G401.6 (cell line): ENCODE measurements at regions not wholly inside any gene's neighbourhood (a gene's known extent, or its start where the extent isn't known, plus 50 kb on each side); places are given as distances from the start of the nearest gene placed in this dataset.
"Not testable (repeated sequence)": the region's sequence is repeated elsewhere in the genome, so short reads cannot be mapped to it uniquely, and the experiment has no call there.

Experiments
- FAIRE-seq: peaks from 2 replicates; lab custom pipeline; 2012; peaks lifted over from hg19 to GRCh38; lab: Jason Lieb, UNC

- no peak for FAIRE-seq
These were observed 454.9 kb downstream of the PRR16 start for GRCh38 chr5:120919017-120919416.

DNA sequence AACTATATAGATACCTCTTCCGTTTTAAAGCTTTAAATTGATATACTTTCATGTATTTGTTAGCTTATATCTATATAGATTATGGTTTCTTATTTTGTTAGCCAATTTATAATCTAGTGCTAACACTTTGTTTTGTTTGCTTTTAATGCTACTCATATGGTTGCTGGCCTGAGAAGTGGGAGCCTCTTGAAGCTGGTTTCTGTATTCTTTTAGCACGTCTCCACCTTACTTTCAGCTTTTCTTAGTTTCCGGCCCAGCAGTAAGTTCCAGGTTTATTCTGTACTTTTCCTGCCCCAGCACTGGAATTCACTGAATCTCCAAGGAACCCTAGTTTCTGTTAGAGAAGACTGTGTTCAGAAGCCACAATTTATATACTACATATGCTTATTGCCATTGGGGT is 458.9 kb downstream of the PRR16 start:
- FAIRE-seq = no peak

- FAIRE-seq = no peak
These were observed 462.4 kb downstream of the PRR16 start for GRCh38 chr5:120926471-120926870.

DNA sequence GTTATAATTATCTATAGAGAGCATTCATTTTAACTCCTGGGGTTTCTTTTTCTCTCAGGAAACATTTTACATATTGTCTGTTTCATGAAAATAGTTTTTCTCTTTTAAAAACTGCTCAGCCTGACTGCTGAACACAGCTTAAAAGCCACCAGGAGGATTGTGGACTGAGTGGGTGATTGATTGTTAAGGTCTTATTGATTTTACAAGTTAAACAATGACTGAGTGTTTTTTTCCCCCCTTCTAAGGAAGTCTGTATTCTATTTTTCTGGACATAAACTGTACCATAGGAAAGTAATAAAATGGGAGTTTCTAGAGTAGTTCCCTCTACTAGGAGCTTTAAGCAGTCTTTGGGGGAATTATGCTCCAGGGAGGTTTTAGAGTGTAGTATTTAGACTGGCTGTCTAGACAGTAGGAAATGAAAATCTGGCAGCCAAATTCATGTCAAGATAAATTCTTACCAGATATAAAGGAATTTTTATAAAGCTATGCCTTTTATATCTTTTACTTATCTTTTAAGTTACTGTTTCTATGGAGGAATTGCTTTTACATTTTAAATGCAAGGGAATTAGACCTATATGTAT is 463.9 kb downstream of the PRR16 start:
- FAIRE-seq = no peak

DNA sequence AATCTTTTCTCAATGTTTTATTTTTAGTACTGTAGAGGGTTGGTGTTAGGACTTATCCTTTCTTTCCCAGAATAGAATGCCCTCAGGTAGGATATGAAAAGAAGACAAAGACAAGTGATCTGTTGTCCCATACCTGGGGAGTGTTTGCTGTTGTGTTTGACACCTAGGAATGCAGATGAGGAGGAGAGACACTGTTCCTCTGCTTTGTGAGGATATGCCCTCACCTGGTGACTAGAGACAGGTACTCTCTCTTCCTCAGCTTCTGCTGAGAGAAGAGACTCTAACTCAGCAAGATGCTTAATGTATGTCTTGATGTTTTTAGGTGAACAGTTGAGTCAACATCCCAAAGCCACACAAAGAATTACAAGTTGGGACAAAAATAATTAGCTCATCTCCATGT is 468.4 kb downstream of the PRR16 start:
- no peak for FAIRE-seq

GRCh38 chr5:120934031-120934430 is 469.9 kb downstream of the PRR16 start:
- FAIRE-seq = no peak

- FAIRE-seq = no peak
These were observed 472.6 kb downstream of the PRR16 start for GRCh38 chr5:120936652-120937051.

- FAIRE-seq = no peak
These were observed 474.5 kb downstream of the PRR16 start for GRCh38 chr5:120938604-120939003.

- FAIRE-seq = no peak
These were observed 478.7 kb downstream of the PRR16 start for GRCh38 chr5:120942596-120943350.

- FAIRE-seq = not testable (repeated sequence)
These were observed 485.5 kb downstream of the PRR16 start for GRCh38 chr5:120949596-120949995.

DNA sequence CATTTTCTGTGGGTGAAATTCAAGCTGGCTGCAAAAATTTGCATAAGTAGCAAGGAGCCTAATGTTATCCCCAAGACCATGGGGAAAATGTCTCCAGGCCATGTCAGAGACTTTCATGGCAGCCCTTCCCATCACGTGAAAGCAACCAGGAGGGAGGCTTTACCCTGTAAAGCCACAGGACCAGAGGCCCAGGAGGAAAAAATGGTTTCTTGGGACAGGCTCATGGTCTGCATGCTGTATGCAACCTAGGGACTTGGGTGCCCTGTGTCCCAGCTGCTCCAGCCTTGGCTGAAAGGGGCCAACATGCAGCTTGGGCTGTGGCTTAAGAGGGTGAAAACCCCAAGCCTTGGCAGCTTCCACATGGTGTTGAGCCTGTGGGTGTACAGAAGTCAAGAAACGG is 489.3 kb downstream of the PRR16 start:
- FAIRE-seq = not testable (repeated sequence)

DNA sequence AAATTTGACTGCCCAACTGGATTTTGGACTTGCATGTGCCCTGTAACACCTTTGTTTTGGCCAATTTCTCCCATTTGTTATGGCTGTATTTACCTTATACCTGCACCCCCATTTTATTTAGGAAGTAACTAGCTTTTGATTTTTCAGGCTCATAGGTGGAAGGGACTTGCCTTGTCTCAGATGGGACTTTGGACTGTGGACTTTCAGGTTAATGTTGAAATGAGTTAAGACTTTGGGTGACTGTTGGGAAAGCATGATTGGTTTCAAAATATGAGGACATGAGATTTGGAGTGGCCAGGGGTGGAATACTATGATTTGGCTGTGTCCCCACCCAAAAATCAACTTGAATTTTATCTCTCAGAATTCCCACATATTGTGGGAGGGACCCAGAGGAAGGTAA is 490.2 kb downstream of the PRR16 start:
- FAIRE-seq = no peak

GRCh38 chr5:120955795-120956194 is 491.7 kb downstream of the PRR16 start:
- no peak for FAIRE-seq

DNA sequence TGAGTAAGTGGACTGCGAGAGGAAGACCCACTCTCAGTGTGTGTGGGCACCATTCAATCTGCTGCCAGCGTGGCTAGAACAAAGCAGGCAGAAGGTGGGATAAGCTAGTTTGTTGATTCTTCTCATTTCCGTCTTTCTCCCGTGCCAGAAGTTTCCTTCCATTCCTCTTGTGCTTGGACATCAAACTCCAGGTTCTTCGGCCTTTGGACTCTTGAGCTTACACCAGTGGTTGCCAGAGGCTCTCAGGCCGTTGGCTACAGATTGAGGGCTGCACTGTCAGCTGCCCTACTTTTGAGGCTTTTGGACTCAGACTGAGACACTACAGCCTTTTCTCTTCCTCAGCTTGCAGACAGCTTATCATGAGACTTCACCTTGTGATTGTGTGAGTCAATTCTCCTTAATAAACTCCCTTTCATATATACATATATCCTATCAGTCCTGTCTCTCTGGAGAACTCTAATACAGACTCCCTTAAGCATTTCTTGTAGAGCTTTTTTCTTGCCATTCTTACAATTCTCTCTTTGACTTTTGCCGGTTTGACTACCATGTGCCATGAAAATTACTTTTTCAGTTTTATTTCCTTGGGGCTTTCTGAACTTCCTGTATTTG is 494.9 kb downstream of the PRR16 start:
- FAIRE-seq = no peak

DNA sequence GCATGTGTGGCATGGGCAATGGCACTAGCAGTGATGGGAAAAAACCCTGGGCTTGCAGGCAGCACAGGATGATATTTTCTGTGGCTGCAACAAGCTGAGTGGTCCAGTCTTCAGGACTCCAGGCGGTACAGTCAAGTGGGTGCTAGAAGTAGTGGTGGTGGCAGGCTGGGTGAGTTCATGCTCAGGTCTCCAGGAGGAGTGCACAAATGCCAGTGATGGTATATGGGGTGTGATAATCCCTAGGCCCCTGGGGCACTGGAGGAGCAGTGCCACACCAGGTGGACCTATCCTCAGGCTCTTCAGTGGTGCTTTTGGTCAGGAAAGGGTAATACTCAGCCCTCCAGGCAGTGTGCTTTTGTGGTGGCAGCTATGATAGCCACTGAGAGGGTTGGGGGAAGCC is 496.4 kb downstream of the PRR16 start:
- FAIRE-seq = no peak

GRCh38 chr5:120967366-120967765 is 503.3 kb downstream of the PRR16 start:
- FAIRE-seq = no peak

DNA sequence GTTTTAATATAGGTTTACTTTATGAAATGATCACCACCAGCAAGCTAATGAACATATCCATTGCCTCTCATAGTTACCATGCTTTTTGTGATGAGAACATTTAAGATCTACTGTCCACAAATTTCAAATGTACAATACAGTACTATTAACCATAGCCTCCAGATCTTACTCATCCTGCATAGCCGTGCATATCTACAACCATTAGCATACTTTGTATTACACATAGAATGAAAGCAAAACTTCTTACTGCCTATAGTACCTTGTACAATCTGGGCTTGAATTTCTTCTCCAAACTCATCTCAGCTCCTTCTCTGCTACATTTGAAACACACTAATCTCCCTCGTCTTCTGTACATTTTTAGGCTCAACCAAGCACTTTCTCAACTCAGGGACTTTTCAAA is 510.6 kb downstream of the PRR16 start:
- FAIRE-seq = no peak

DNA sequence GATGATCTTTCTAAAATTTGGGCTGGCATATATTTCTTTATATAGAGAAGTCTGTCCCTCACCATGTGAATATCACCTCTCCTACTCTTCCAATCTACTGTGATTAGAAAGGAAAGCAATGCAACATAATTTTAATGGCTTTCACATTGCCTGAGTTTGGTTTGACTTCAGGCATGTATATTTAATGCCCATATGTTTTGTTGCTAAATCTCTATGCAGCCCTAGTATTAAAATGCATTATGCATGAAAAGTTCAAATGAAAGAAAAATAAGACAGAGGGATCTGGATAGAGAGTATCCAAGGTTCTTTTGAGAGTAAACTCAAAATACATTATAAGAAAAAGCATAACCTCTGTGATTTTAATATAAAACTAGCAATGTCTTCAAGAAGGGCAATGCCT is 518.3 kb downstream of the PRR16 start:
- FAIRE-seq = no peak

GRCh38 chr5:120985526-120985925 is 521.4 kb downstream of the PRR16 start:
- no peak for FAIRE-seq

GRCh38 chr5:120988491-120988890 is 524.4 kb downstream of the PRR16 start:
- no peak for FAIRE-seq

- no peak for FAIRE-seq
These were observed 524.8 kb downstream of the PRR16 start for GRCh38 chr5:120988941-120989340.

DNA sequence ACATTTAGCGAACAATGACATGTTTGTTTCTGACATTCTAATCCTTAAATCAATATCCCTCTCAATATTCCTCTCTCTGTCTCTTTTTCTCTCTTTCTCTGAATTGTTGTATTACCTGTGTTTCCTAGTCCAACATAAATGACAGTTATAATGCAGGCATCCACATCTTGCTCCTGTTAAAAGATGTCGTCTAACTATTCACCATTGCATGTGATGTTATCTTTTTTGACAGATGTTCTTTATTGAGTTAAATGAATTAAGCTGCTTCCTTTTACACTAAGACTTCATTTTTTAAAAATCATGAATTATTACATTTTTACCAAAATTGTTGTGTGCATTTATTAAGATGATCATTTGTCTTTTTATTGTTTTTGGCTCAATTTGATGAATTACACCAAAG is 527.5 kb downstream of the PRR16 start:
- no peak for FAIRE-seq

DNA sequence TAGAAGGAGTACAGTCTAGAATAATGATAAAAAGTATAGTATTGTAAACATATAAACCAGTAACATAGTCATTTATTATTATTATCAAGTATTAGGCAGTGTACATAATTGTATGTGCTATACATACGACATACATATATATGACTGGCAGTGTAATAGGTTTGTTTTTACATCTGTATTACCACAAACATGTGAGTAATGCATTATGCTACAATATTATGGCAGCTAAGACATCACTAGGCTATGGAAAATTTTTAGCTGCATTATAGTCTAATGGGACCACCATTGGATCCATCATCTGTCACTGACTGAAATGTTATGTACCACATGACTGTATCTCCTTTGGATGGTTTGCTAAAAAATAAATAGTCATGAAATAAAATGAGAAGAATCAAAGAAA is 530.0 kb downstream of the PRR16 start:
- no peak for FAIRE-seq

GRCh38 chr5:120999550-120999949 is 535.5 kb downstream of the PRR16 start:
- no peak for FAIRE-seq
